Stimulated activated naive B cell treated with anti-CD40 and anti-IgM and Interleukin-4, amounts not matched to agents 10 μg/mL and 1 μg/mL and 100 μg/mL, for 72 hours (primary cell): ENCODE measurements at regions not wholly inside any gene's neighbourhood (a gene's known extent, or its start where the extent isn't known, plus 50 kb on each side); places are given as distances from the start of the nearest gene placed in this dataset.
A peak's percentile ranks its signal among the peaks of the same experiment; 100 is the strongest.

Source experiments
- ATAC-seq, 2 donors: fragments of 150-1000 bp; cut with Tn5 transposase; replicated peaks; 2 replicates each; pipeline ENCODE4 v1.10.0; 2021; ENCODE audit warnings: moderate library complexity in 1 of 2
- DNase-seq: peaks from one replicate; pipeline ENCODE4 v3.0.0; 2021
- H3K27ac Mint-ChIP-seq: one replicate; pipeline ENCODE4 v1.8.0; 2022; ENCODE audit warnings: mild to moderate bottlenecking, mixed read lengths
- H3K27me3 Mint-ChIP-seq, 2 donors: one replicate each; pipeline ENCODE4 v1.8.0; 2022; ENCODE audit warnings: mixed read lengths in 2 of 2
- H3K36me3 Mint-ChIP-seq, 2 donors: one replicate each; pipeline ENCODE4 v1.8.0; 2022; ENCODE audit warnings: mixed read lengths in 2 of 2, mild to moderate bottlenecking in 1 of 2
- H3K4me1 Mint-ChIP-seq, 2 donors: one replicate each; pipeline ENCODE4 v1.8.0; 2022; ENCODE audit warnings: mixed read lengths in 2 of 2, mild to moderate bottlenecking in 1 of 2
- H3K4me3 Mint-ChIP-seq, 2 donors: one replicate each; pipeline ENCODE4 v1.8.0; 2022; ENCODE audit warnings: mild to moderate bottlenecking in 2 of 2, mixed read lengths in 2 of 2, moderate library complexity in 1 of 2
- H3K9me3 Mint-ChIP-seq, 2 donors: one replicate each; pipeline ENCODE4 v1.8.0; 2022; ENCODE audit warnings: mixed read lengths in 2 of 2, mild to moderate bottlenecking in 1 of 2

DNA sequence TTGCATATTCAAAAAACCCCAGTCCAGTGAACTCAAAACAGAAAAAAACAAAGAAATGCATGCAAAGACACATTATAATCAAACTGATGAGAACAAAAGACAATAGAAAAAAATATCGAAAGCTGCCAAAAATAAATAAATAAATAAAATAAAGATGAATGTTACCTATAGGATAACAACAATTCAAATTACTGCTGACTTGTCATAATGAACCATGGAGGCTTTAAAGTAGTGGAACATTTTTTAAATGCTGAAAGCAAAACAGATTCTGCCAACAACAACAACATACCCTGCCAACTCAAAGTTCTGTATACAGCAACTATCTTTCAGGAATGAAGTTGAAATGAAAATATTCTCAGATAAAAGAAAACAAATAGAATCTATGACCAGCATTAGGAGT is 116.6 kb downstream of the CBLN1 start:
- ATAC-seq (no peak), DNase-seq (no peak)
- peaks cover 0 to 2% of the 10 kb centered on the region in 2 donors for H3K9me3 Mint-ChIP-seq
- no peak overlapping the region for H3K4me3 Mint-ChIP-seq
- no peaks in the 10 kb centered on the region for H3K4me1 Mint-ChIP-seq
- H3K36me3 Mint-ChIP-seq: no peaks in the 10 kb centered on the region
- H3K27ac Mint-ChIP-seq: no peak overlapping the region
- H3K27me3 Mint-ChIP-seq: peaks cover 0 to 8% of the 10 kb centered on the region in 2 donors

DNA sequence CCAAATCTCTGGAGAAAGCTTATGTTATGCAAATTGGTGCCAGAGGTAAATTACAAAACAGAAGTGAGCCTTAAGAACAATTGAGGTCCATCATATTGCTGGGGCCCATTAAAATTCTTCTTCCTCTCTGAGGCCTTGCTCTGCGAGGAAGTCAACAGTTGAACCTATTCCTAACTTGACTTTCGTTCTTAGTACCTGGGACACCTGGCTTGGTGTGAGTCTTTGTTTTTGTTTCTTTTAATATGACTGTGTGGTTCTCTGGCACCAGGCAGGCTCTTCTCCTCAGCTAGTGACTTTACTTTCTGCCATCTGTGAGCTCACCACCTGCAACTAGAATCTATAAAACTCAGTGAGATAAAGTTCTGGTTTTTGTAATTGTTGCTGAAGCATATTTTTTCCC is 120.4 kb downstream of the CBLN1 start:
- ATAC-seq (no peak), DNase-seq (no peak)
- Mint-ChIP-seq H3K27ac (no peak overlapping the region), H3K9me3 (peaks cover 0 to 13% of the 10 kb centered on the region in 2 donors), H3K4me1 (no peaks in the 10 kb centered on the region), H3K4me3 (no peak overlapping the region), H3K36me3 (no peaks in the 10 kb centered on the region), H3K27me3 (no peaks in the 10 kb centered on the region)

GRCh38 chr16:49158029-49158642 is 123.5 kb downstream of the CBLN1 start:
- Mint-ChIP-seq H3K27ac (no peak overlapping the region), H3K4me1 (no peaks in the 10 kb centered on the region), H3K9me3 (peaks cover 4 to 16% of the 10 kb centered on the region in 2 donors), H3K27me3 (no peaks in the 10 kb centered on the region), H3K4me3 (no peak overlapping the region), H3K36me3 (no peaks in the 10 kb centered on the region)
- ATAC-seq (peak in 1 of 2 donors; percentile 48), DNase-seq (no peak)

DNA sequence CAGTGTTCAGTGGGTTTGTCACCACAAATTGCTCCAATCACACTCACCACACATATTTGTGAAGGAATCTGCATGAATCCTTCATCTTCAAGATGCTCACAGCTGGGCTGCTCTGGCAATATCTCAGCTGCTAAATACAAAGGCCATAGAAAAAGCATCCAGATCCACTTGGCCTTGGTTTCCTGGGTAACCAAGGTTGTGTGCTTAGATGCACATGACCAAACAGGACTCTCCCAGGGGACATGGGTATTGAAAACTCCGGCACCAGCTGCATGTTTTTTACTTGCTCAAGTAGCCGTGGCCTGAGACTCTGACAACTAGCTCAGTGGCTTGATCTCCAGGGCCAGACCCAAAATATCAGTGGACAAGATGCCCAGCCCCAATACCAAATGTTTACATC is 131.3 kb downstream of the CBLN1 start:
- Mint-ChIP-seq H3K36me3 (no peaks in the 10 kb centered on the region), H3K9me3 (peaks cover 8 to 9% of the 10 kb centered on the region in 2 donors), H3K27ac (no peak overlapping the region), H3K4me1 (no peaks in the 10 kb centered on the region), H3K4me3 (no peak overlapping the region), H3K27me3 (peaks cover 0 to 9% of the 10 kb centered on the region in 2 donors)
- peak; percentile 27 to 36 for ATAC-seq
- DNase-seq: no peak

GRCh38 chr16:49148410-49148809 is 133.2 kb downstream of the CBLN1 start:
- Mint-ChIP-seq H3K9me3 (peaks cover 6 to 8% of the 10 kb centered on the region in 2 donors), H3K4me1 (no peaks in the 10 kb centered on the region), H3K27me3 (peaks cover 0 to 15% of the 10 kb centered on the region in 2 donors), H3K4me3 (no peak overlapping the region), H3K36me3 (no peaks in the 10 kb centered on the region), H3K27ac (no peak overlapping the region)
- DNase-seq: no peak
- ATAC-seq: no peak

GRCh38 chr16:49140618-49141017 is 141.0 kb downstream of the CBLN1 start:
- Mint-ChIP-seq H3K9me3 (peaks cover 6 to 8% of the 10 kb centered on the region in 2 donors), H3K4me1 (no peaks in the 10 kb centered on the region), H3K36me3 (no peaks in the 10 kb centered on the region), H3K4me3 (no peak overlapping the region), H3K27ac (no peak overlapping the region), H3K27me3 (peaks cover 0 to 15% of the 10 kb centered on the region in 2 donors)
- ATAC-seq (no peak), DNase-seq (no peak)

- no peak overlapping the region for H3K27ac Mint-ChIP-seq
- no peaks in the 10 kb centered on the region for H3K27me3 Mint-ChIP-seq
- no peaks in the 10 kb centered on the region for H3K36me3 Mint-ChIP-seq
- no peaks in the 10 kb centered on the region for H3K4me1 Mint-ChIP-seq
- no peak for DNase-seq
- H3K4me3 Mint-ChIP-seq: no peak overlapping the region
- no peak for ATAC-seq
- H3K9me3 Mint-ChIP-seq: peaks cover 0 to 3% of the 10 kb centered on the region in 2 donors
Observed at GRCh38 chr16:49130397-49130796, 151.2 kb downstream of the CBLN1 start.

GRCh38 chr16:49129935-49130334 is 151.7 kb downstream of the CBLN1 start:
- H3K27ac Mint-ChIP-seq: no peak overlapping the region

DNA sequence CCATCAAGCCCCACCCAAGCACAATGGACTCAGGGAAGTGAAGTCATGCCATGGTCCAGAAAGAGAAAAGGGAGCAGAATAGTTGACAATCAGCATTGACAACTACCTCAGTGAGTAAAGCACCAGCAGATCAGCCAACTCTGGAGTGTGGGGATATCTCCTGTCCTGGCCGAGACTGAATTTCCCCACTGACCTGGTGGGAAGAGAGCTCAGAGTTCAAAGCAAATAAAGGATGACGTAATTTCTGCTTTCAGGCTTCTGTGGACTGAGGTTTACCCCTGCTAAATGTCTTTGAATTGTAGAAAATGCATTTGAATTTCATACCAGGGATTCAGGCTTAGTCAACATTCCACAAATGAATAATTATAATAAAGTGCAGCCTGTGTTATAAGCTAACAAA is 152.9 kb downstream of the CBLN1 start:
- peaks cover 0 to 3% of the 10 kb centered on the region in 2 donors for H3K9me3 Mint-ChIP-seq
- DNase-seq (no peak), ATAC-seq (no peak)
- H3K27me3 Mint-ChIP-seq: no peaks in the 10 kb centered on the region
- H3K27ac Mint-ChIP-seq: no peak overlapping the region
- no peak overlapping the region for H3K4me3 Mint-ChIP-seq
- H3K4me1 Mint-ChIP-seq: no peaks in the 10 kb centered on the region
- no peaks in the 10 kb centered on the region for H3K36me3 Mint-ChIP-seq

More at GRCh38 chr16:49129935-49130334, 151.7 kb downstream of the CBLN1 start:
- ATAC-seq (no peak), DNase-seq (no peak)
- H3K36me3 Mint-ChIP-seq: no peaks in the 10 kb centered on the region
- H3K4me1 Mint-ChIP-seq: no peaks in the 10 kb centered on the region
- H3K9me3 Mint-ChIP-seq: peaks cover 0 to 3% of the 10 kb centered on the region in 2 donors
- H3K27me3 Mint-ChIP-seq: no peaks in the 10 kb centered on the region
- no peak overlapping the region for H3K4me3 Mint-ChIP-seq

DNA sequence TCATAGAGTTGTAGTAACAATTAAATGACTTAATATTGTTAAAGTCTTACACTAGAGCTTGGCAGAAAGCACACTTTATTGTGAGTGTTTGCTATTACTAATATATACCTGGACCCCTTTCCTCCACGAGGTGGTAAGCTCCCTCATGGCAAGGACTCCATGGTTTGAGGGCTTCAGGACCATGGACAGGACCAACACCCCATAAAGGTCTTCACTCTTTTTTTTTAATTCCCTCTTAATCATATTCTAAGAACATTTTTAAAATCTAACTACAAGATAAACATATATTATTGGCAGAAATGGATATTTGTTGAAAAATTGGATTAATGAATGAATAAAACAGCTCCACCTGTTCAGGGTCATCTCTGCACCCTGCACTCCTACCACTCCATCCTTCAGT is 154.5 kb downstream of the CBLN1 start:
- Mint-ChIP-seq H3K27ac (no peak overlapping the region), H3K27me3 (no peaks in the 10 kb centered on the region), H3K36me3 (no peaks in the 10 kb centered on the region), H3K4me1 (no peaks in the 10 kb centered on the region), H3K4me3 (no peak overlapping the region), H3K9me3 (peaks cover 0 to 3% of the 10 kb centered on the region in 2 donors)
- no peak for ATAC-seq
- DNase-seq: no peak

GRCh38 chr16:49121636-49122035 is 160.0 kb downstream of the CBLN1 start:
- ATAC-seq (no peak), DNase-seq (no peak)
- Mint-ChIP-seq H3K9me3 (peaks cover 3 to 4% of the 10 kb centered on the region in 2 donors), H3K27me3 (peaks cover 0 to 7% of the 10 kb centered on the region in 2 donors), H3K36me3 (no peaks in the 10 kb centered on the region), H3K27ac (no peak overlapping the region), H3K4me3 (no peak overlapping the region), H3K4me1 (no peaks in the 10 kb centered on the region)

DNA sequence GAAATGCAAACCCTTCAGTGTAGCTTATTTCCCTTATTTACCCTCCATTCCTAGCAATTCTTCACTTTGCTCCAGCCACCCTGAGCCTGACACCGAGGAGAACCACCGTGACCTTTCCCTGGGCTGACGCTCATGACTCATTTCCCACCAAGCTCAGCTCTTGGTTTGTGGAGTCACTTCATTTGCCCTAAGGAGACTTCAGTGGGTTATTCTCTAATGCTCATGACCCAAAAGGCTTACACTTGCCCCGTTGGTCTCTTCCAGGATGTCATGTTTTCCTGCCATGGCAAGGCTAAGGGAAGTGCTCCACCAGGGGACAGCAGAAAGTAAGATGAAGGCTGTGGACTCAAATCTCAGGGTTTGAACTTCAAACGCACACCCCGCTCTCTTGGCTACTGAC is 161.0 kb downstream of the CBLN1 start:
- DNase-seq: no peak
- H3K4me3 Mint-ChIP-seq: no peak overlapping the region
- H3K4me1 Mint-ChIP-seq: no peaks in the 10 kb centered on the region
- no peak overlapping the region for H3K27ac Mint-ChIP-seq
- ATAC-seq: no peak
- no peaks in the 10 kb centered on the region for H3K36me3 Mint-ChIP-seq
- H3K27me3 Mint-ChIP-seq: peaks cover 0 to 7% of the 10 kb centered on the region in 2 donors
- H3K9me3 Mint-ChIP-seq: peaks cover 0 to 4% of the 10 kb centered on the region in 2 donors

DNA sequence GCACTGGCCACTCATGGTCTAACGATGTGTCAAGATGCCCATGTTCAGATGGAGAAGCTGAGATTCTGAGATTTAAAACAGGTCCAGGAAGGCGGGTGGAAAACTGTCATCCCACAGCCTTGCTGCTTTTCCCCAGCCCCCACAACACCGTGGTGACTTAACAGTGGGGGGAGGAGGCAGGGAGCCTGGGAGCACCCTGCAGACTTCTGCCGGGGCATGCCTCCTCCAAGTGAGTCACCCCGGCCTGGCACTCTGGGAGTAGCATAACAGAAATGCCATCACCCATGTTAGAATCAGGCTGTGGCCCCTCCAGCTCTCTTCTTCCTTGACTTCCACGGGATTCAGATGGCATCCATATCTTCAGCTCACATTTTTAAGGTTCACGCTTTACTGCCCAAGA is 164.8 kb downstream of the CBLN1 start:
- Mint-ChIP-seq H3K4me1 (no peaks in the 10 kb centered on the region), H3K4me3 (no peak overlapping the region), H3K27ac (no peak overlapping the region), H3K36me3 (no peaks in the 10 kb centered on the region), H3K9me3 (peaks cover 0 to 7% of the 10 kb centered on the region in 2 donors), H3K27me3 (peaks cover 0 to 7% of the 10 kb centered on the region in 2 donors)
- DNase-seq (no peak), ATAC-seq (no peak)

DNA sequence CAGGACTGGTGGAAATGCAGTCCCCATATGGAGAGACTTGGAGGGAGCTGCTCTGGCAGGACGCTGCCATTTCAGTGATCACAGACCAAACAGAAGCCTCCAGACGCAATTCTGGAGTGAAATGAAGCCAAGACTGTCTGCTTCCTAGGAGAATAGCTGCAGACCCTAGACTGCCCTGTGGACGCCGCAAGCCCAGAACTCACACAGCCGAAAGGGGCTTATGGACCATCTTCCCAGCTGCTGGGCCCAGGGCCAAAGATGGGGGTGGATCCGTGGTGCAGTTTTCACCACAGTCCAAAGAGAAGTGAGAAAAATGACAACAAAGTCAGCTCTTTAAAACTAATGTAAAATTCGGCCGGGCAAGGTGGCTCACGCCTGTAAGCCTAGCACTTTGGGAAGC is 165.7 kb downstream of the CBLN1 start:
- no peaks in the 10 kb centered on the region for H3K36me3 Mint-ChIP-seq
- peaks cover 0 to 7% of the 10 kb centered on the region in 2 donors for H3K9me3 Mint-ChIP-seq
- no peak overlapping the region for H3K27ac Mint-ChIP-seq
- no peak overlapping the region for H3K4me3 Mint-ChIP-seq
- H3K4me1 Mint-ChIP-seq: no peaks in the 10 kb centered on the region
- no peak for ATAC-seq
- DNase-seq: no peak
- peaks cover 0 to 7% of the 10 kb centered on the region in 2 donors for H3K27me3 Mint-ChIP-seq

DNA sequence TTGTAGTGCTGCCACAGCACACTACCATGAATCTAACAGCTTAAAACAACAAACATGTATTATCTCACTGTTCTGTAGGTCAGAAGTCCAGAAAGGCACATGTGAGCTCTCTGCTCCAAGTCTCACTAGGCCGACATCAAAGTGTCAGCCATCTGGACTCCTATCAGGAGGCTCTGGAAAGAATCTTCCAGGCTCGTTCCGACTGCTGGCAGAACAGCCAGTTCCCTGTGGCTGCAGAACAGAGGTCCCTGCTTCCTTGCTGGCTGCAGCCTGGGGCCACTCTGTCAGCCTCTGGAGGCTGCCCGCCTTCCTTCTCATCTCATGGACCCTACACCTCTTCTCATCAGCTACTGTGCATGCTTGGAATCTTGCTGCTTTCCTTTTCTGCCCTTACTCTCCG is 168.9 kb downstream of the CBLN1 start:
- Mint-ChIP-seq H3K9me3 (peaks cover 0 to 6% of the 10 kb centered on the region in 2 donors), H3K27ac (no peak overlapping the region), H3K4me1 (no peaks in the 10 kb centered on the region), H3K27me3 (no peaks in the 10 kb centered on the region), H3K36me3 (no peaks in the 10 kb centered on the region), H3K4me3 (no peak overlapping the region)
- ATAC-seq: no peak
- no peak for DNase-seq
